ENCODE measurements at regions not wholly inside any gene's neighbourhood (a gene's known extent, or its start where the extent isn't known, plus 50 kb on each side); places are given as distances from the start of the nearest gene placed in this dataset.
"Not testable (repeated sequence)": the region's sequence is repeated elsewhere in the genome, so short reads cannot be mapped to it uniquely, and the experiment has no call there.

DNA sequence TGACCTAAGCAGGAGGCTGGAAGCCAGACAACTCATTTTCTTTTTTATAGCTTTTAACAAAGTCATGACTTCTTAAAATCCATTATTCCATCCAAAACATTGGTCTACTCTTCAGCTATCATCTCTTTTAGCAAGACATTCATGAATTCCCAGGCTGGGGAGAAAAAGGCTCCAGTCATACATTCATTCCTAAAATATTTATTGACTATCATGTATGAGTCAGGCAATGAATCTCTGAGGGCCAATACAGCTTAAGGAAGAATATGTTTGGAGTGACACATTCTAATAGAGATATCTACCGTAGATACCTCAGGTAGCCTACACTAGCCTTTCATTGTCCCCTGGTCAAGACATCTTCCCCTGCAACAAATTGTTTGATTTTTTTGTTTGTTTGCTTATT, 196.4 kb upstream of the NANOGP8 start:
- DNase-seq = no peak

DNA sequence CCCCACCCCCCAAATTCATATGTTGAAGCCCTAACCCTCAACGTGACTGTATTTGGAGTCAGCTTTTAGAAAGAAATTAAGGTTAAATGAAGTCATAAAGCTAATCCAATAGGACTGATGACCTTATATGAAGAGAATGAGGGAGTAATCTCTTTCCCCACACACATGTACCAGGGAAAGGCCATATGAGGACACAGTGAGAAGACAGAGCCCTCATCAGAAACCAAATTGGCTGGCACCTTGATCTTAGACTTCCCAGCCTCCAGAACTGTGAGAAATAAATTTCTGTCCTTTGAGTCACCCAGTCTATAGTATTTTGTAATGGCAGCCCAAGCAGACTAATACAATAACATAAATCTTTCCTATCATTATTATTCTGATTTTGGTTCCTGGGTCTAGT, 194.7 kb upstream of the NANOGP8 start:
- DNase-seq = no peak

DNA sequence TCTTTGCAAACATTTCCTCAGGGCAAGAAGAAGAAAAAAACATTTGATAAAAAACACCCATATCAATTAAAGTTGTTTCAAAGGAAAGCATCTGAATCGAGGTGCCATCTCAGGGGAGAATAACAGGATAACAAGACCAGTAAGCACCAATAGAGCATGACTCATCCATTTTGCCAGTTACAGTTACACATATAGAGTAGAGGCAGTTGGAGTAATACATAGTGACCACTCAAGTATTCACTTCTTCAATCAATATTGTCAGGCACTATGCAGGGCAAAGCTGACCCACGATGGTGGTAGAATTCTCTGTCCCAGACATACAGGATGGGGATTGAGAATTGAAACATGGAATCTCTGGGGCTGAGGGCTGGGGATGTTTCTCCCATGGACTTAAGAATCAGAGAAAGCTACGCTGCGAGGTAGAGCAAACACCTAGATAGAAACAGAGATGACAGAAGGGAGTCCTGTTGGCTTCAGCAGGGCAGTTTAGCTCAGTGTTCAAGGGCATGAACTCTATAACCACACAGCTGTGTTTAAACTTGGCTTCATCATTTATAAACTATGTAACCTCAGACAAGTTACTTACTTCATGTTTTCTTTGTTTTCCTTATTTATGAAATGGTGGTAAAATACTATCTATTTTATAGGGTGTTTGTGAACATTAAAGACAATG, 186.4 kb upstream of the NANOGP8 start:
- no peak for DNase-seq

GRCh38 chr15:35260941-35261340, 175.8 kb upstream of the NANOGP8 start:
- DNase-seq = no peak

DNA sequence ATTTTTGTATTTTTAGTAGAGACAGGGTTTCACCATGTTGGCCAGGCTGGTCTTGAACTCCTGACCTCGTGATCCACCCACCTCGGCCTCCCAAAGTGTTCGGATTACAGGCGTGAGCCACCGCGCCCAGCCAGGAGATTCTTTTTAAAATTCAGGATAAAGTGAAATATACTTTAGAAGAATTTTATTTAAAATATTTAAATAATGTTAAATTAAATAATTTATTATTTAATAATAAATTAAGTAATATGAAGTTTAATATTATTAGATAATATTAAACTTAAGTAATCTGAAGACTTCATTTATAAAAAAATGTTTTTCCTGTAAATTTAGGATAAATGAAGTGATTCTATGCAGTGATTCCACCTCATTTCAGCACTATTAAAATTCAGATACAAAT, 175.2 kb upstream of the NANOGP8 start:
- not testable (repeated sequence) for DNase-seq

- no peak for DNase-seq
These were observed 171.5 kb upstream of the NANOGP8 start for GRCh38 chr15:35256551-35256950.

DNA sequence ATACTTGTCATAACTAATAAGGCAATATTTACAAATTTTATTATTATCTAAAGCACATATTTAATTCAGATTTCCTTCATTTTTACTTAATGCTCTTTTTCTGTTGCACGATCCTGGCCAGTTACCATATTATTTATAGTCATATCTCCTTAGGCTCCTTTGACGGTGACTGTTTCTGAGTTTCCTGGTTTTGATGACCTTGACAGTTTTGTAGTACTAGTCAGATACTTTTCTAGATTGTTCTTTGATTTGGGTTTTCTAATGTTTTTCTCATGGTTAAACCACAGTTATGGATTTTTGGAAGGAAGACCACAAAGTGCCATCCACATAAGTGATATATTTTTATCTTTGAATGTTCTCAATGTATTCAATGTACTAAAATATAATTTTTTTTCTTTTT, 171.0 kb upstream of the NANOGP8 start:
- no peak for DNase-seq

DNA sequence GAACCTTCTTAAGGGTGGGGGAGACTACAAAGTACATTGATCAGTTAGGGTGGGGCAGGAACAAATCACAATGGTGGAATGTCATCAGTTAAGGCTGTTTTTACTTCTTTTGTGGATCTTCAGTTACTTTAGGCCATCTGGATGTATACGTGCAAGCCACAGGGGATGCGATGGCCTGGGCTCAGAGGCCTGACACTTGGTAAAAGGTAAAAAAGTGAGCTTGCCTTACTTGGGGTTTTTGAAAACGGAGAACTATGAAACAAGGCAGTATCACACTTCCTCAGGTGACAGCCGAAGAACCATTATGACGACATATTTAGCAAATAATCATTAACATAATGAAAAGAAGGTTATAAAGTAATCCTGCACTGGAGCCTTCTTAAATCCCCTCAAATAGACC, 169.8 kb upstream of the NANOGP8 start:
- not testable (repeated sequence) for DNase-seq

DNA sequence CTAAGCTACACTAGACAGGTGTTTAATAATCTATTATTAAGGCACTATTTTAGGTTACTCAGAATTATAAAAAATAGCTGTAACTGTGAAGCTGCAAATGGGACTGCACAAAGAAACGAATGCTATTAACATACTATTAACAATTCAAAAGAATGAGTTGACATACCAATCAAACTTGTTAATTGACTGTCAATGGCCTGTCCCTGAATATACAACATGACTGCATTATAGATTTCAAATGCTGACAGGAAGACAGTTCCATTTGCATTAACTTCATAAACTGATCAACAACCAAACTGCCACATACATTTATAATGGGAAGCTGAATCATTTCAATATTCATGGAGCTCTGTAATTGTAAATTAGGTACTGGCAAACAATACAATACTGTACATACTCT, 169.0 kb upstream of the NANOGP8 start:
- no peak for DNase-seq

DNA sequence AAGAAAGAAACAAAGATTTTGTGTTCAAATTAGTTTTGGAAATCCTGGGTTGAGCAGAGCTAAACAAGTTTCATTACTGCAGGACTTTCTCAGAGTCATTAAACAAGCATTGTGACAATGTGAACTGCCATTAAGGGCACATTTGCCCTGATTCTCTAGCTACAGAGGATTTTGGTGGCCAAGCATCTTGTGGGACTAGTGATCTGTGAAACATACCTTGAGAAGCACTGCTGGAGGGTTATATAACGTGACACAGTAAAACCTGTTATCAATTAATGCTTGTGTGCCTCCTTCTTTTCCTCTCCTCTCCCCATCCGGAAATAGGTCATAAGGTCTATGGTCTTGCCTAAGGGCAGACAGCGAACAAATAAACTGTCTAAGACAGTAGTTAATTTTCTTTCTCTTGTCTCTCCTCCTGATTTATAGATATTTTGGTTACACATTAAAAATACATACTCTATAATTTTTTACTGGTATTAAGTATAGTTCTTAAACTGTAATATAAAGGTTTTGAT, 167.3 kb upstream of the NANOGP8 start:
- DNase-seq = no peak

DNA sequence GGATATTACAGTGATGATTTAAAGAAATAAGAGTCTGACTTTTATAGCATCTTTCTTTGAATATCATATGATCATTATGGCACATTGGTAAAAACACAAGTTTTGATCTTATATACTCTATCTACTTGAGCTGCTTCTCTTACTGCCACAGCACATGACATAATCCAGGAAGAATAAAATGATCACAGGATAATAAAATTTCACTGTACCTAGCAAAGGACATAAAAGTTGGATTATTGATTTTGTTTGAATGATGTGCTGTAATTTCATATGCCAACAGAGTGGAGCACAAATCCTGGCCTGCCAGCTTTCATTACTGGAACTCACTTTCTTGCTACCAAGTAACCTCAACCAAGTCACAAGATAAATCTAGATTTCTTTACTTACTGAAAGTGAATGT, 162.1 kb upstream of the NANOGP8 start:
- no peak for DNase-seq

- DNase-seq = no peak
These were observed 161.4 kb upstream of the NANOGP8 start for GRCh38 chr15:35246451-35246850.

DNA sequence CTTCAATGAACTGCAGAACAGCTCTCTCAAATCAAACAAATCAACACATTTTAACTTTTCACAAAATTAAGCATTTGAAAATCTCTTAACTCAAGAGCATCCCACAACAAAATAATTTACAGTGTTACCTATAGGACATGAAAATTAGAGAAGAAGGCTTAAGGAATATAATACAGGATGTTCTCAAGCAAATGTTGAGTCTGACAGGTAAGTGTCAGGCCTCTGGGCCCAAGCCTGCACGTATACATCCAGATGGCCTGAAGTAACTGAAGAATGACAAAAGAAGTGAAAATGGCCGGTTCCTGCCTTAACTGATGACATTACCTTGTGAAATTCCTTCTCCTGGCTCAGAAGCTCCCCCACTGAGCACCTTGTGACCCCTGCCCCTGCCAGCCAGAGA, 160.6 kb upstream of the NANOGP8 start:
- not testable (repeated sequence) for DNase-seq

GRCh38 chr15:35244227-35244626, 159.1 kb upstream of the NANOGP8 start:
- DNase-seq = no peak

DNA sequence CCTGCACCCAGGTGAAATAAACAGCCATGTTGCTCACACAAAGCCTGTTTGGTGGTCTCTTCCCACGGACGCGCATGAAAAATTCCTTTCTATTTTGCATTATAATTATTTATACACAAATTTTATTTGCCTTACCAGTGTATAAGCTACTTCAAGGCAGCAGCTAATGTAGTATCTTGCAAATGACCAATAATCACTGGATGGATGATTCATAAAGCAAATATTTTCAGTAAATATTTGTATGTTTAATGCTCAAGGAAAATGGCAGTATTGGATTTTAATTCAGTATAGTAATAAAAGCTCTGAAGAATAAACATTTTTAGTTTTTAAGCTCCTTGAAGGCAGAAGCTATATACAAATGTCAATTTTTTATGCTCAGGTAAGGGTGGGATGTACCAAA, 158.7 kb upstream of the NANOGP8 start:
- DNase-seq = no peak

GRCh38 chr15:35239693-35240092, 154.6 kb upstream of the NANOGP8 start:
- DNase-seq = not testable (repeated sequence)

DNA sequence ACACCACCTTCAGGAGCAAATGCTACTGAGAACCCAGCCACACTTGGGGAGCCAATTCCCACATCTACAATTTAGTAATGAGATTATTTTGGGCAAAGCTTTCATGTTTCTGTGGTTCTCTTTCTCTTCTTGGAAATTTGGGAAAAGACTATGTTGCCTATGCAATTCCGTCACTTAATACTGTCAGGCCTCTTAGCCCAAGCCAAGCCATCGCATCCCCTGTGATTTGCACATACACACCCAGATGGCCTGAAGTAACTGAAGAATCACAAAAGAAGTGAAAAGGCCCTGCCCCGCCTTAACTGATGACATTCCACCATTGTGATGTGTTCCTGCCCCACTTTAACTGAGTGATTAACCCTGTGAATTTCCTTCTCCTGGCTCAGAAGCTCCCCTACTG, 153.4 kb upstream of the NANOGP8 start:
- not testable (repeated sequence) for DNase-seq

DNA sequence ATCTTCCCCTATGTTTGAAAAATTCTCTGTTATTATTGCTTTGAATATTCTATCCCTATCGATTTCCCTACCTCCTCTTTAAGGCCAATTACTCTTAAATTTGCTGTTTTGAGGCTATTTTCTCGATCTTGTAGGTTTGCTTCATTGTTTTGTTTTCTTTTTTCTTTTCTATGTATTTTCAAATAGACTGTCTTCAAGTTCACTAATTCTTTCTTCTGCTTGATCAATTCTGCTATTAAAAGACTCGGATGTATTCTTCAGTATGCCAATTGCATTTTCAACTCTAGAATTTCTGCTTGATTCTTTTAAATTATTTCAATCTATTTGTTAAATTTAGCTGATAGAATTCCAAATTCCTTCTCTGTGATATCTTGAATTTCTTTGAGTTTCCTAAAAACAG, 144.0 kb upstream of the NANOGP8 start:
- no peak for DNase-seq

GRCh38 chr15:35218215-35218614, 133.1 kb upstream of the NANOGP8 start:
- no peak for DNase-seq

- no peak for DNase-seq
These were observed 130.0 kb upstream of the NANOGP8 start for GRCh38 chr15:35215093-35215492.

- no peak for DNase-seq
These were observed 126.3 kb upstream of the NANOGP8 start for GRCh38 chr15:35211240-35211902.

DNA sequence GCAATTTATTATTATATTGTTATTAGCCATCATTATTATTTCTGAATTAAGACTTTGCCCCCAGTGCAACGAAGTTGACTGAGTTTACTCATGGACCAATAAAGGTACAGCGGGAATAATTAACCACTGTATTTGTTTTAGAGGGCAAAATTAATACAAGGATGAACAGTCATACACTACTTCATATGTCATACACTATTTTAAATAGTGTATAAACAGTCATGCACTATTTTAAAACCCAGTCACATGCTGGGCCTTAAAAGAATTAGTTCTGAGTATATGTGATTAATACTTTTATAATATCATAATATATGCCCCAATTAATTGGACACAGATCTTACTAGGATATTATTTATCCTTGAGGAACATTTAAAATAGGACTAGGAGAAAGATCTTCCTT, 125.3 kb upstream of the NANOGP8 start:
- DNase-seq = no peak

- DNase-seq = no peak
These were observed 124.7 kb upstream of the NANOGP8 start for GRCh38 chr15:35209838-35210237.

DNA sequence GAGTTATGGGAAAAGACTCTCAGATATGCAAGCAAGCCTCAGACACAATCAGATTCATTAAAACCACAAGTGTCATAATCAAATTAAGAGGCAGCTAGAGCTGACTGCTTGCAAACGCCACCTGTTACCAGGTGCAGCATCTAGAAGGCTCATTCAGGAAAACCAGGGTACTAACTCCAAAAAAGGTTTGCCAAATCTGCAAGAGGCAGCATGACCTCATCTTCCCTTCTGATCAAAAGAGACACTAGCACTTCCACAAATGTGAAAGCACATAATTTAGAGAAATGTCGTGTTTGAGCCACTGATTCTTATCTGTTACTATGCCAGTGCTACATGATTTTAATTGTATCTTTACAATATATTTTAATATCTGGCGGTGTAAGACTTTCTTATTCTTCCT, 123.3 kb upstream of the NANOGP8 start:
- no peak for DNase-seq

All from DMS 273 treated with DMSO at 0.1 percent for 48 hours (cell line).